Sigmoid colon (tissue), 4 donors: ENCODE measurements at regions not wholly inside any gene's neighbourhood (a gene's known extent, or its start where the extent isn't known, plus 50 kb on each side); places are given as distances from the start of the nearest gene placed in this dataset.

Source experiments
- CTCF ChIP-seq, 4 experiments: fragments of 450-650 bp in 3 of 4; fragments of 200-600 bp in 1 of 4; IDR thresholded peaks; one replicate each; pipeline ENCODE4 v1.5.1; 2016 to 2019; ENCODE audit warnings: antibody characterized with exemption in 4 of 4, mild to moderate bottlenecking in 3 of 4, moderate library complexity in 2 of 4
- EP300 ChIP-seq, 4 donors: sonication (generic); formaldehyde crosslinking; IDR thresholded peaks; one replicate each; pipeline ENCODE4 v1.6.1; 2017; ENCODE audit warnings: antibody characterized with exemption in 4 of 4
- POLR2A ChIP-seq, 2 donors: fragments of 450-650 bp; IDR thresholded peaks; one replicate each; pipeline ENCODE4 v1.6.1; 2016; ENCODE audit warnings: antibody characterized with exemption in 2 of 2, mild to moderate bottlenecking in 2 of 2, moderate library complexity in 2 of 2
- POLR2AphosphoS5 ChIP-seq, 4 donors: sonication (generic); formaldehyde crosslinking; IDR thresholded peaks; one replicate each; pipeline ENCODE4 v1.6.1; 2017; ENCODE audit warnings: antibody characterized with exemption in 4 of 4

- TF ChIP-seq CTCF (IDR thresholded peaks at IDR 0.05) (no peak), POLR2AphosphoS5 (IDR thresholded peaks at IDR 0.05) (no peak), POLR2A (IDR thresholded peaks at IDR 0.05) (no peak), EP300 (IDR thresholded peaks at IDR 0.05) (no peak)
Measured at GRCh38 chr1:175874081-175874480, 130.7 kb upstream of the TNR start.
